ENCODE measurements at regions not wholly inside any gene's neighbourhood (a gene's known extent, or its start where the extent isn't known, plus 50 kb on each side); places are given as distances from the start of the nearest gene placed in this dataset.

GRCh38 chr10:124315591-124316270 is 103.0 kb downstream of the OAT start:
- intact Hi-C loops (cut with DNase I), result no loop called here
- TF ChIP-seq CTCF (IDR thresholded peaks at IDR 0.05), result no peak
- Histone ChIP-seq H3K27ac (no peak overlapping the region), H3K4me1 (no peaks in the 10 kb centered on the region), H3K27me3 (no peaks in the 10 kb centered on the region), H3K9me3 (no peaks in the 10 kb centered on the region), H3K4me3 (no peak overlapping the region), H3K9ac (ENCODE audit: low read depth in 2 of 2, low read length in 2 of 2) (no peak overlapping the region), H3K36me3 (no peaks in the 10 kb centered on the region)
- DNase-seq, result no peak

GRCh38 chr10:124313374-124313773 is 105.3 kb downstream of the OAT start:
- Histone ChIP-seq H3K4me3 (no peak overlapping the region), H3K9ac (ENCODE audit: low read depth in 2 of 2, low read length in 2 of 2) (no peak overlapping the region), H3K4me1 (no peaks in the 10 kb centered on the region), H3K36me3 (no peaks in the 10 kb centered on the region), H3K27ac (no peak overlapping the region), H3K9me3 (no peaks in the 10 kb centered on the region), H3K27me3 (no peaks in the 10 kb centered on the region)
- TF ChIP-seq CTCF (IDR thresholded peaks at IDR 0.05), result no peak
- no peak for DNase-seq
- intact Hi-C loops (cut with DNase I), result no loop called here

- H3K4me3 ChIP-seq, result no peak overlapping the region
- no peaks in the 10 kb centered on the region for H3K36me3 ChIP-seq
- no peaks in the 10 kb centered on the region for H3K27me3 ChIP-seq
- H3K4me1 ChIP-seq, result no peaks in the 10 kb centered on the region
- intact Hi-C loops (cut with DNase I), result no loop called here
- H3K9ac ChIP-seq (ENCODE audit: low read depth in 2 of 2, low read length in 2 of 2), result no peak overlapping the region
- no peak for DNase-seq
- no peaks in the 10 kb centered on the region for H3K9me3 ChIP-seq
- no peak overlapping the region for H3K27ac ChIP-seq
- TF ChIP-seq CTCF (IDR thresholded peaks at IDR 0.05), result no peak
Observed at GRCh38 chr10:124308811-124309210, 109.9 kb downstream of the OAT start.

- Histone ChIP-seq H3K9ac (ENCODE audit: low read depth in 2 of 2, low read length in 2 of 2) (no peak overlapping the region), H3K27me3 (no peaks in the 10 kb centered on the region), H3K36me3 (no peaks in the 10 kb centered on the region), H3K27ac (no peak overlapping the region), H3K9me3 (no peaks in the 10 kb centered on the region), H3K4me1 (no peaks in the 10 kb centered on the region), H3K4me3 (no peak overlapping the region)
- DNase-seq, result no peak
- intact Hi-C loops (cut with DNase I), result no loop called here
- no peak for TF ChIP-seq CTCF (IDR thresholded peaks at IDR 0.05)
Observed at GRCh38 chr10:124308056-124308645, 110.6 kb downstream of the OAT start.

- intact Hi-C loops (cut with DNase I), result no loop called here
- no peak for TF ChIP-seq CTCF (IDR thresholded peaks at IDR 0.05)
- no peak overlapping the region for H3K4me3 ChIP-seq
- H3K27me3 ChIP-seq, result no peaks in the 10 kb centered on the region
- no peaks in the 10 kb centered on the region for H3K4me1 ChIP-seq
- peak overlapping the region; percentile 13 for H3K27ac ChIP-seq
- no peak for DNase-seq
- H3K36me3 ChIP-seq, result no peaks in the 10 kb centered on the region
- no peaks in the 10 kb centered on the region for H3K9me3 ChIP-seq
- H3K9ac ChIP-seq (ENCODE audit: low read depth in 2 of 2, low read length in 2 of 2), result no peak overlapping the region
Observed at GRCh38 chr10:124307591-124307990, 111.1 kb downstream of the OAT start.

Measured in colonic mucosa (tissue), 4 donors.